GM19023 (cell line): ENCODE measurements at regions not wholly inside any gene's neighbourhood (a gene's known extent, or its start where the extent isn't known, plus 50 kb on each side); places are given as distances from the start of the nearest gene placed in this dataset.

Experiments
- ATAC-seq: cut with Tn5 transposase; IDR thresholded peaks from one replicate; pipeline ENCODE4 v1.9.1; 2021; ENCODE audit warnings: mild to moderate bottlenecking, moderate library complexity; ENCODE audit not compliant: unreplicated experiment

DNA sequence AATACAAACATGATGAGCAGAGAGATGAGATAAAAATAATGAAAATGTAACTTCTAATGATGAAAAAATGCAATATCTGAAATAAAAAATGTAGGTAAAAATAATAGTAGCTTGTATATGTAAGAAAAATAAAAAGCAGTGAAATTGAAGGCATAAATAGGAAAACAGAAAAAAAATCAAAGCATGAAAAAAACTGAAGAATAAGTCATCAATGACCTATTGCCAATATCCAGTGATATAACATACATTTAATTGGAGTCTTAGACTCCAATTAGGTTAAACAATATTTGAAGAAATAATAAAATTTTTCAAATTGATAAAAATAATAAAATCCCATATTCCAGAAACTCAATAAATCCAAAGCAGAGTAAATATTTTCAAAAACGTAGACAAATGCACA lies 114.0 kb upstream of the HDGFL1 start:
- no peak for ATAC-seq

DNA sequence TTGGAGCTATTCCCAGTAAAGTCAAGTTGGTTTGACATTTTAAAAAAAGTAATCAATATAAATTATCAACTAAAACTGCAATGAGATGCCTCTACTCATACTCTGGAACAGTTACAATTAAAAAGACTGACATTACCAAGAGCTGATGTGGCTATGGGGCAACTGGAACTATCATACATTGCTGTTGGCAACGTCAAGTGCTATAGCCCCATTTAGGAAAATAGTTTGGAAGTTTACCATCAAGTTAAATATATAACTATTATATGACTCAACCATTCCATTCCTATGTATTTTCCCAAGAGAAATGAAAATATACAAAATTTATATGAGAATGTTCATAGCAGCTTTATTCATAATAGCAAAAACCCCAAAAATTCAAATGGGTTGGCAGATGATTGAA lies 111.4 kb upstream of the HDGFL1 start:
- ATAC-seq = no peak

DNA sequence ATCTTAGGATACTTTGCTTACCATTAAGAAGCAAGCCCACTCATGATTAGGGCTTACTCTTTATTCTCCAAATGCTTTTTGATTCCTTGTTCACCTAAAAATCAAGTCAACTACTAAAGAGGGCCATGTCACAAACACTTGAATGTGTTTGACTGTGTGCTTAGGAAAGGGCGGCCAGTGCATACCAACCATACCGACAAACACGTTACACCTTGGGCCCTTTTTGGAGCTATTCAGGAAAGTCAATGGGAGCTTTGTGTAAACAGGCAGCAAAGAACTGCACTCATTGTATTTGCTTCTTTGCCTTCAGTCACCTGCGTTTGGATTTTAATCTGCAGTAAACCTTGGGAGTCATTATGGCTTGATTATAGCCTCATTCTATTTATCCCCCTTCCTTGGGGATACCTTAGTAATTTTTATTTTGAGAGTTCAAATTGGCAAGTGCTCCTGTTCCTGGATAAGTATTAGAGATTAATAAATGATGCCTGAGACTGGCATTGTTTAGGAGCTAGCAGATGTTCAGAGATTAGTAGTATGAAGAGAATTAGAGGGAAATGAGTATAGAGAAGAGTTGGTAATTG lies 102.6 kb upstream of the HDGFL1 start:
- ATAC-seq = no peak

DNA sequence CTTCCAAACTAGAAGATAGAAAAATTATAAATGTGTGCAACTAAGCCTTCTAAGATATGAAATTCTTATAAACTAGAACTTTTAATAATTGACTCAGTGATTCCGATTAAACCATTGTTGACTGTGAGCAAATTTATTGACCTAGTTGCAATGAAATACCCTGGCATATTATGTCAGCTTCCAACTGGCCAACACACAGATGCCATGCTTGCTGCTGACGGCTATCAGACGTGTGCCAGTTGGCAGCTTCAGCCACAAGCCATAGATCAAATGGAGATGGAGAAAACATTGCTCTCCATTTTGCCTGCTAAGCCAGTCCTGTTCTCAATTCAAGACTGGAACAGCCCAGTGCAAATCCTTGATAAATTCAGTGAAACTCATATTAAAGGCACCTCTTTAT lies 101.7 kb upstream of the HDGFL1 start:
- no peak for ATAC-seq

DNA sequence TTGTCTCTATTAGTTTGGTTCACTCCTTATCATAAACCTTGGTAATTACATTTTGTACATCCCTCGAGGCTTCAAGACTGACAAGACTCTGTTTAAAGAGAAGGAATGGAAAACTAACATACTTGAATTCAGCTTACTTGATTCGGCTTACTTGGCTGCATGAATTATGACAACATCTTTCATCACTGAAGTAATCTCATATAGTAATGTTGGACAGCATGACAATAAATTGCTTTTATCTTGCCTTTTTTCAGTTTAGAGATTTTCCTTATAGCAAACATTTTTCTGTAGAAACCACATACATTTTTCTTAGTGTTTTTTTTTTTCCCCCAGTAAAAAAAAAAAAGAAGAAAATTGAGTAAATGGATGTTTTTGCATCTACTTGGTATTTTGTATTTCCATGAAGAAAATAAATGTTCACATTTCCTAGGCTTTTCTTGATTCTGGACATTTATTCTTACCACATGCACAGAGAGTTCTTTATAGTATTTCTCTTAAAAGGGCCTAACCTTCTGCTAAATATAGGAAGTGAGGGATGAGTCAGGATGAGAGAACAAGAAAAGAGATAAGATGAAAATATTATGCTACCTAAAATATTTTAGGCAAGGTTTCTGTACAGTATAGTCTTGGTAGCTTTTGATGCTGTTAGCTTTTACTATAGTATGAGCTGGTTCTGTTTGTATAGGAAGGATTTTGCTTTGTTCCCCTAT lies 101.0 kb upstream of the HDGFL1 start:
- no peak for ATAC-seq

DNA sequence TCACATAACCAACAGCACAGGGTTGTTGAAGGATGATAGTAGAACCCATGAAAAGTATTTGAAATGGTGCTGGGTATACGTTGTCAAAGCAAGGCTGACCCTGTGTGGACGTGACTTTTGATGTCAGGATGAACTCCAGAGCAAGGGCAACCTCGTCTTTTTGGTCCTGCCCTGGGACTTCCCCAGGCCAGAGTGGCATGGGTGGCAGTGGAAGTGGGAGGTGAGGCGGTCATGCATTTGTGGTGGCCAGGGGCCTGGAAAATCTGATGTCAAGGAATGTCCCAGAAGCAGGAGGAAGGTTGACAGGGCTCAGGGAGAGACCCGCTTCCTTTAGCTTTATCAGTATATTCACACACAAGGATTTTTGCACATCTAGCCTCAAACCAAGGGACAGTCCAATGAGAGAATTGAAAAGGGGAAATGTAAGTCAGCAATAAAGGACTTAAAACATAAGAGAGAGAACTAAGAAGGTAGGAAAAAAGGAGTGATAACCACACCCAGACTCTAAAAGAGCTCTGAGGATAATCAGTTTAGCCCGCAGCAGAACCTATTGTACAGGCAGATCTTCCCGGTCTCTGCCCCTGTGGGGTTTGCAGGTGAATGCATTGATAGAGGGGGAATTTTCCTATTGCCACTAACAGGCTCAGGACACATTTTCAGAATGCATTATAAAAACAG lies 98.8 kb upstream of the HDGFL1 start:
- ATAC-seq = no peak

DNA sequence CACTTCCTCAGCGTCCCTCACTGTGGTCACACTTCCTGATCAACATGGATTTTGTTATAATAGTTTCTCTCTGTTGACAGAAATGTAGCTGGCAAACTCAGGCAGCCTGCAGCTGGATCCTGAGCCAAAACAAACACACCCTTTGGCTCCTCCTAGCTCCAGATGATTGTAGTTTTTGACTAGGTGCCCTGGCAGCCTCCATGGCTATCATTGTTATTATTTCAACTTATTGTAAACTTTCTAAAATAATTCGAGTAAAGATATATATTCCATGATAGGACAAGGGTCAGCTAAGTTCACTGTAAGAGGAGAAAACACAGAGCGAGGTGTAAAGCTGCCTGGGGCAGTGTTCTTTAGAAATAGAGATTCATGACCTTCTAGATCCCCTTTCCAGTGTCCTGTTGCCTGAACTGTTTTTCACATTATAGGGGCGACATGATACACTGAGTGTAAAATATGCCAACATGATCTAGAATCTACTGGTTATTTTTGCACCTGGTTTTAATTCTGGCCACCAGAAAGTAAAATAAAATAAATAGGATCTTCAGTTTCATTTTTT lies 98.2 kb upstream of the HDGFL1 start:
- no peak for ATAC-seq

DNA sequence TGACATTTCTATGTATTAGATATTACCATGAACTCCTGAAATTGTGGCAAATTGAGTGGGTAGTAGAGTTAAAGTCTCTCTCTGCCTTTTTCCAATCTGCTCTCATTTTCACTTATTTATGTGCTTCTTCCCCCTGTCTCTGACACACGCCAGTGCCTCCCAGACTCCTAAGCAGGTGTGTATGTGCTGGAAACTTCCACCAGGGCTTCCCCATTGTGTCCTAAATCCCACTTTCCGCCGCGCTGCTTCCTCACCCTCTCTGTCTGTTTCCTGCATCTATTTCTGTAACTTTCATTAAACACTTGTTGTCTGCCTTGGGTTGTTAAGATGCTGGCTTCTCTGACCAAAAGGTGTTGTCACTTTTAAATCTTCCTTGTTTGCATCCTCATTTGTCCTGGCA lies 97.6 kb upstream of the HDGFL1 start:
- ATAC-seq = no peak

DNA sequence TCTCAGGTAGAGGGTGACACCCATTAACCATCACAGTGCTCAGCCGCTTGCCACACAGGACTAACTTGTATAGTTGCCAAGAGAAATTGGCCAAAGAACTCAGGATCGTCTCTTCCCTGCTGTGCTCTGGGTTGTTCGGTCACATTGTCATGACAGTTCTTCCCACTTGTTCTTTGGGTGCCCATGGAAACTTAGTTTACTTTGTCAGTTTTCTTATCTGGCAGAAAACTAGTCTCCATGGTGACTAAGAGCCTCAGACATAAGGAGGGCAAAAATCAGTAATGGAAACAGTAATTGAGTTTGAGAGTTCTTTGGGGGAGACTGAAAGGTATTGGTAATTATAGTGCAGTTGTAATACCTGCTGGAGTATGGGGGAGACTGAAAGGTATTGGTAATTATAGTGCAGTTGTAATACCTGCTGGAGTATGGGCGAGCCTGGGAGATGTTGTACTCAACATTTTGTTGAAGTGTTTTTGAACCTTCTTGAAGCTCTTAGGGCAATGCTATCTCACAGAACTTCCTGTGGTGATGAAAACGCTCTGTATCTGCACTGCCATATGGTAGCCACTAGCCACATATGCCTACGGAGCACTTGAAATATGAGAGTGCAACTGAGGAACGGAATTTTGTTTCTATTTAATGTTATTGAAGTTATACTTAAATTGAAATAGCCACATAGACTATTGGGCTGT lies 95.2 kb upstream of the HDGFL1 start:
- no peak for ATAC-seq

DNA sequence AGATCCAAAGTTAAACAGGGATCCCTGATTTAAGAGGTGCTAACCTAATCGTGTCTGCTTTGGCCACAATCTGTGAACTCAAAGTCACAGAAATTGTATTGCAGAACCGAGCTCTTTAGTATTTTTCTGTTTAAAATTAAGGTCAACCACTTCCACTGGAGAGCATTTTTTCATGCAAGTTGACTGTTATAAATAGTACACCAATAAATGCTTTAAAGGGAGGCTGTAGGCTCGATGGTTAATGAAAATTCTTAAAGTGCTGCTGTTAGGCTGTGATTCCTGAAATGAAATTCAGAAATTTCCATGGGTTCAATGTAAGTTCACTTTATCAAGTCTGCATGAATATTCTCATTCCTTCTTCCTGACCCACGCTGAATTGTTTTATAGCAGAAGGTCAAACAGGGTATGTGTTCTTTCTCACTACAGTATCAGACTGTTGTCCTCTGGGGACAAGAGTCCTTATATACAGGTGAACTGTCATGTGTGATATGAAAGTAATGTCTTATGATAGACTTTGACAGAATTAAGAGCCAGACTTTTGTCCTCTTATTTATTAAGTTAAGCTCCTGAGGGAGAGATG lies 92.5 kb upstream of the HDGFL1 start:
- ATAC-seq = no peak

DNA sequence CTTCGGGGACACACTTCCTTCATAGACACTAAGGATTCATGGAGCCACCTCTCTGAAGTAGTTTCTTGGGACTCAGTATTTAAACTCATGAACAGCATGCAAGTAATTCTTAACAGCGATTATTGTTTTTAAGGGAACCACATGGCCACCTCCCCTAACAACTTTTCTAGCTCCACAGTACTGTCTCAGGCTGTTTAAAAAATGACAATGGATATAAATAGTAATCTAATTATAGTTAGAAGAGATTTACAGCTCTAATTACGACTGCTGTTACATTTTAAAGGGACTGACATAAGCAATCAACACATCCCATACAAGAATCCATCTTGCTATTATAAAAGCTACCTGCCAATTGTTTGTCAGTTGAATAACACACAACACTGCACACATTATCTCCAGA lies 72.1 kb upstream of the HDGFL1 start:
- ATAC-seq = no peak

DNA sequence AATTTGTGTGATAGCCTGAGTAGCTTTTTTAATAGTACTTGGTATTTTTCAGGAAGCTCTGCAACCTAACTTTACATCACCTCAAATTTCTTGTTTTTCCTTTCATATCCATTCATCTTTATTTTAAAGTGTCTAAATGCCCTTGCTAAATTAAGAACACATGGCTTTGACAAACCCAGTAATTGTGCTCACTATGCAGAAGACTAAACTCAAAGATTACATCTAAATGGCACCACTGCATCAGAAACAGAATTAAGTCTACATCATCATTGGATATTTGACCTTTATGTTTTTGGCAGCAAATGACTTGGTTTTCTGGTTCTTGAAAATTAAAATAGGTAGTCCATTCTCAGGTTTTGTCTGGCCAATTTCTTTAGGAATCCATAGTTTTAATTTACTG lies 69.6 kb upstream of the HDGFL1 start:
- ATAC-seq = no peak

DNA sequence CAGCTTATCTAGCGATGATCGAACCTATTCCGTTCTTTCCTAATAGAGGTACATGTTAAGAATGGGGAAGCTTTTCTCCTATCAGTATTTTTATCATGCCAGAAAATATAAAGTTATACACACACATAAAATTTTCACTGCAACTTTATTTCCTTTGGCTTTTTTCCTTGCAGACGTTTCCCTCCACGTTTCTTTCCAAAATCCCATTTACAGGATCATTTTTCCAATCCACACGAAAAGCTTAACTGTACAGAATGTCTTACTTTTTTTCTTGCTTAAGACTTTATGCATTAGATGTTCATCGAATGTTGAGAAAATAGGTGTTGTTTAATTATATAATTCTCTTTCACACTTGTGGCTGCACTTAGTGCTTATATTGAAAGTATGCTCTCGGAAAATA lies 62.9 kb upstream of the HDGFL1 start:
- ATAC-seq = no peak

DNA sequence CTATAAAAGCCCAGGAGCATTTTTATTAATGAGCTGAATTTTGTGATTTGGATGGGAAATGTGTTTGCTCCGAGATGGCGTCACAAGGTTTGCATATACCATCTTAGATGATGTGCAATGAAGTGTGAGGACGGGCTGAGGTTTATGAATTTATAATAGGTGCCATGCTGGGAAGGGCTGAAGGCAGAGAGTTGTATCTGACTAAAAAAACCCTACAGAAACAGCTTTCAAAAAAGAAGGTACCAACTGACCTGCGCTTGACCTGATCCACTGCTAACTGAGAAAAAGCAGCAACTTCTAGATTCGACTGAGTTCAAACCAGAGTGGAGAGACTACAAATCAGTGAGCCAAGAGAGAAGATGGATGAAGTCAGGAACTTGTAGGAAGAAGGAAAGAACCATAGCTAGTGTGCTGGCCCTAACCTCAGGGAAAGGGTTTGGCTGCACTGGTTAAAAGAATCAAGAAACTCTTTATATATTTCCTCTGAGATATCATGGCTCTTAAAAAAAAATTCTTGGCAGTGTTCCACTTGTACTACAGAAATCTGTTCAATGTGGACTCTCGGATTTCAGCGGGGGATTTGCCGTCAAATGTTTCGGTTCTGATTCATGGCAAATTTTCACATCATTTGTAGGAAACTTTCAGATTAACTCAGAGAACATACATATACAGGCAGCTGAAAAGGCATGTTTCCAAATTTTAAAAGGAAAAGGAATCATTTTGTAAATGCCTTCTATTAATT lies 56.5 kb upstream of the HDGFL1 start:
- ATAC-seq = no peak

DNA sequence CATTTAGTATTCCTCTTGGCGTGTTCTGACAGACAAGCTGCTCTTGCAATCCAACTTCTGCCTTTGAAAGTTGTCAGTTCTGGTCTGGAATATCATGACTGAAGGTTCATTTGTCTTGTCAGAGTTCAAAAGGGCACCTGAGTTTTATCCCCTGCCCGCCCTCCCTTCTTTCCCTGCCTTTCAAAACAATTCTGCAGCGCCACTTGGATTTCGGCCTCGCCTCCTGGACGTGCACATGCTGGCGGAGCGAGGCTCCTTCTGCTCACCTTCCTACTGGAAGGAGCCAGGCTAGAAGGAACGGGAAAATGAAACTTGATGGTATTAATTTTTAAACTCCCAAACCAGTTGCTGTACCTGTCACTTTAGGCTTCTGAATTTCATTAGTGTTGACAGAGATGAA lies 55.7 kb upstream of the HDGFL1 start:
- ATAC-seq = no peak

DNA sequence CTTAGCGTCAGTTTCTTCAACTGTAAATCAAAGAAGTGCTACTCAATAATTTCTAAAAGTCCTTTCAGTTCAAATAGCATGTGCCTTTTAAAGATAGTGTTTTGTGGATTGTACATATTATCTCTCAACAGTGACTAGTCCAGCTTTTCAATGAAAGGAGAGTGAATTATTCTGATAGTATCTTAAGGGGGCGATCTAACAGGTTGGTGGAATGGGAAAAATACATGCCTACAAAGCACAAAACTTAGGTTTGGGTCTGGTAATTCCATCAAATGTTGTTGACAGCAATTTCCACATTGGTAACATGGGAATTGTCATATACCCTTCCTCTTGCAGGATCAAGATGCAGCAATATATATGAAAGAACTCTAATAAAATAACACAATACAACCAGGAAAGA lies 50.1 kb upstream of the HDGFL1 start:
- no peak for ATAC-seq
